LNCAP (cell line): ENCODE measurements at regions not wholly inside any gene's neighbourhood (a gene's known extent, or its start where the extent isn't known, plus 50 kb on each side); places are given as distances from the start of the nearest gene placed in this dataset.

ENCODE experiments used
- CTCF ChIP-seq: fragments of 450-650 bp; IDR thresholded peaks from 2 replicates; pipeline ENCODE4 v1.5.1; 2017; ENCODE audit warnings: mild to moderate bottlenecking

DNA sequence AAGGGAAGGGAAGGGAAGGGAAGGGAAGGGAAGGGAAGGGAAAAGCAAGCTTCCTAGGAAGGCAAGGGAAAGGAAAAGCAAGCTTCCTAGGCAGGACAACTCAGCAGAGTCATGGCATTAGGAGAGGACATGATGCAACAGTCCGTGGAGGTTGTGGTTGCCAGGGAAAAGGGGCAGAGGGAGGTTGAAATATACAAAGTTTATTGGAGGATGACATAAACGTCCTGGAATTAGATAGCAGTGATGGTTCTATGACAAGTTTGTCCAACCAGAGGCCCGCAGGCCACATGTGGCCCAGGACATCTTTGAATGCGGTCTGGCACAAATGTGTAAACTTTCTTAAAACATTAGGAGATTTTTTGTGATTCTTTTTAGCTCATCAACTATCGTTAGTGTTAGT is 59.8 kb upstream of the OPN4 start:
- TF ChIP-seq CTCF: no peak

GRCh38 chr10:86595496-86595895 is 58.9 kb upstream of the OPN4 start:
- no peak for TF ChIP-seq CTCF

DNA sequence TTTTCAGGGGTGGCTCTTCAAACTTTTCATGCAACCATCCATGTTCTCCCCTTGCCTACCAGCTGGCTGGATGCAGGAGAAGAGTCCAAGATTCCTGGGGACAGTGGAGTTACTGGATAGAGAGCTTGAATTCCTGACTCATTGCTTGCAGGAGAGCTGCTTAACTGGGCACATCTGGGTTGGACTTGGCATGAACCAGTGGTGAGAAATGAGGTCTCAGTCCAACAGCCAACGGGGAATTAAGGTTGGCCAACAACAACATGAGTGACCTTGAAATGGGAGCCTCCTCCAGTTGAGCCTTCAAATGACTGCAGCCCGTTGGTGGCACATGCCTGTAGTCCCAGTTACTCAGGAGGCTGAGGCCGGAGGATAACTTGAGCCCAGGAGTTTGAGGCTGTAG is 58.1 kb upstream of the OPN4 start:
- no peak for TF ChIP-seq CTCF

GRCh38 chr10:86597306-86597705 is 57.0 kb upstream of the OPN4 start:
- TF ChIP-seq CTCF: no peak

DNA sequence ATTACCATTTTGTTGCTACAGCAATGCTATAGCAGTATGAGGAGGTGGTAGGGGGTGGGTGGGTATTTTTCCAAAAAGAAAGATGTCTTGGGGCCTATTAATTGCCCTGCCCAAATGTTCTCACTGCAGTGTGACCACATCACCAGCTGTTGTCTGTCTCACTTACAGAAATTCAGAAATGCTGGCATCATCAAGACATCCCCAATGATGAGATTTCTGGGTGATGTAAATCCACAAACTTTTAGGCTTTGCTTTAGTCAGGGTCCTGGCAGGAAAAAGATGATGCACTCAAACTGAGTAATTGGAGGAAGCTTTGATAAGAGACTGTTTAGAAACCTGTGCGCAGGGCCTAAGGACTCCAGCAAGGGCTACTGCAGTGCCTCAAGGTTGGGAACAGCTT is 56.2 kb upstream of the OPN4 start:
- no peak for TF ChIP-seq CTCF

- no peak for TF ChIP-seq CTCF
These were observed 55.3 kb upstream of the OPN4 start for GRCh38 chr10:86599041-86599440.

GRCh38 chr10:86599729-86600128 is 54.6 kb upstream of the OPN4 start:
- TF ChIP-seq CTCF: no peak

DNA sequence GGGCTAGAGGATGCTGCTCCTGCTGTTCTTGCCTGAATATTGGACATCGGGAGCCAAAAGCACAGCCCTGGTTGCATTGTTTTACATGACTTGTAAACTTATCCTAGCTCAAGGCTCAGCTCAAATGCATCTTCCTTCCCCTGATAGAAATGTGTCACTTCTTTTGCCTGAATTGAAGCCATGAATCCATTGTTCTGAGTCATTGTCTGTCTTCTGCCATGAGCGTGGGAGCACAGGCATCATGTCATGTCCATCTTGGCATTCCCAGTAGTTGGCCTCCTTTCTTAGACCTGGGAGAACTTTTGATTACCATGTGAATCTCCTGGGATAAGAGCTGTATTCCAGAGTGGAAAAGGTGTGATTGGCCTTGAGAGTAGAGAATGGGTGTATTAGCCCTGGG is 54.1 kb upstream of the OPN4 start:
- TF ChIP-seq CTCF: no peak
